GM12892 (cell line): ENCODE measurements at regions not wholly inside any gene's neighbourhood (a gene's known extent, or its start where the extent isn't known, plus 50 kb on each side); places are given as distances from the start of the nearest gene placed in this dataset.

Source experiments
- POLR2A ChIP-seq: IDR thresholded peaks from 2 replicates; pipeline ENCODE4 v1.6.1; 2011; ENCODE audit warnings: low read depth, low read length, control low read depth
- POLR2AphosphoS5 ChIP-seq: IDR thresholded peaks from 2 replicates; pipeline ENCODE4 v1.6.1; 2011; ENCODE audit warnings: low read depth, low read length, control low read depth

DNA sequence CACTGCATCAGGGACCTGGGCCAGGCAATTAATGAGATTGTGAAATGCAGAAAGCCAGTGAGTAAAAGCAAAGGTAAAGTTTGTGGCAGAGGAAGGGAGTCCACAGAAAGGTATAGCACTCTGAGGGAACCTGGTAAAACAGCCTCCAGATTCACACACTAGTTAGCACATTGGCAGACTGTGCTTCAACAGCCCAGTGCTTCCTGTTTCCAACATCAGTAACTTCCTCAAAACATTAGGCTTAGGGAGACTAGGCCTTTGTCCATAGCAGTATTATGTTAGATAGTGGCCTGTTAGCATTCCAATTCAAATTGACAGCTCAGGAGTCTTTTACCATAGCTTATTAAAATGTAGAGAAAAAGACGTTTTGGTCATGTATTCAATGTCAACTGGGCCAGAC is 582.6 kb upstream of the ACTRT1 start:
- TF ChIP-seq POLR2A (no peak), POLR2AphosphoS5 (no peak)
